NCI-H524 (cell line): ENCODE measurements at regions not wholly inside any gene's neighbourhood (a gene's known extent, or its start where the extent isn't known, plus 50 kb on each side); places are given as distances from the start of the nearest gene placed in this dataset.

Experiments used
- DNase-seq, 2 experiments: peaks; one replicate each; lab custom pipeline; 2025; lab: John Stamatoyannopoulos, UW

GRCh38 chr4:63505714-63506460 lies 903.4 kb downstream of the TECRL start:
- DNase-seq: no peak

GRCh38 chr4:63493265-63493664 lies 916.0 kb downstream of the TECRL start:
- DNase-seq: no peak

- DNase-seq: no peak
Measured at GRCh38 chr4:63492515-63492914, 916.7 kb downstream of the TECRL start.

- no peak for DNase-seq
Measured at GRCh38 chr4:63464393-63464792, 944.9 kb downstream of the TECRL start.

GRCh38 chr4:63460075-63460474 lies 949.2 kb downstream of the TECRL start:
- DNase-seq: no peak

- no peak for DNase-seq
Measured at GRCh38 chr4:63459329-63459728, 949.9 kb downstream of the TECRL start.

- DNase-seq: no peak
Measured at GRCh38 chr4:63458010-63458409, 951.2 kb downstream of the TECRL start.

GRCh38 chr4:63440236-63440635 lies 969.0 kb downstream of the TECRL start:
- no peak for DNase-seq

- DNase-seq: no peak
Measured at GRCh38 chr4:63430105-63430504, 979.1 kb downstream of the TECRL start.

- no peak for DNase-seq
Measured at GRCh38 chr4:63396269-63396668, 1013.0 kb downstream of the TECRL start.

- no peak for DNase-seq
Measured at GRCh38 chr4:63393544-63393943, 1015.7 kb downstream of the TECRL start.

GRCh38 chr4:63379750-63380522 lies 1029.3 kb downstream of the TECRL start:
- DNase-seq: no peak

GRCh38 chr4:63371001-63371400 lies 1038.2 kb downstream of the TECRL start:
- DNase-seq: no peak

- no peak for DNase-seq
Measured at GRCh38 chr4:63361628-63362027, 1047.6 kb downstream of the TECRL start.

GRCh38 chr4:63361066-63361465 lies 1048.2 kb downstream of the TECRL start:
- DNase-seq: no peak

GRCh38 chr4:63349674-63350025 lies 1059.6 kb downstream of the TECRL start:
- no peak for DNase-seq

GRCh38 chr4:63348735-63349673 lies 1060.2 kb downstream of the TECRL start:
- DNase-seq: no peak

GRCh38 chr4:63325140-63325539 lies 1084.1 kb downstream of the TECRL start:
- no peak for DNase-seq

- DNase-seq: no peak
Measured at GRCh38 chr4:63316633-63317032, 1092.6 kb downstream of the TECRL start.

- DNase-seq: no peak
Measured at GRCh38 chr4:63315651-63316050, 1093.6 kb downstream of the TECRL start.

GRCh38 chr4:63308697-63309096 lies 1100.6 kb downstream of the TECRL start:
- DNase-seq: no peak

- no peak for DNase-seq
Measured at GRCh38 chr4:63302792-63303191, 1106.5 kb downstream of the TECRL start.
